Gastroesophageal sphincter (tissue), 4 donors: ENCODE measurements at regions not wholly inside any gene's neighbourhood (a gene's known extent, or its start where the extent isn't known, plus 50 kb on each side); places are given as distances from the start of the nearest gene placed in this dataset.

Experiments
- ATAC-seq: fragments of 150-250 bp; one replicate; pipeline ENCODE4 v1.9.1; 2016; ENCODE audit warnings: mild to moderate bottlenecking, moderate library complexity
- H3K27ac ChIP-seq, 4 donors: fragments of 200-600 bp; sonication (generic) in 3 of 4; 1 replicate in 3 of 4; 2 replicates in 1 of 4; pipeline ENCODE4 v1.5.1; 2016 to 2019
- H3K27me3 ChIP-seq: fragments of 200-600 bp; sonication (generic); one replicate; pipeline ENCODE4 v1.5.1; 2019
- H3K36me3 ChIP-seq, 2 donors: fragments of 200-600 bp; sonication (generic); one replicate each; pipeline ENCODE4 v1.5.1; 2019; ENCODE audit warnings: control low read depth in 1 of 2
- H3K4me1 ChIP-seq, 3 donors: fragments of 200-600 bp; sonication (generic); 1 replicate in 2 of 3; 2 replicates in 1 of 3; pipeline ENCODE4 v1.5.1; 2016 to 2019; ENCODE audit warnings: control low read depth in 2 of 3
- H3K4me3 ChIP-seq, 2 donors: fragments of 200-600 bp; sonication (generic); one replicate each; pipeline ENCODE4 v1.5.1; 2019; ENCODE audit warnings: mild to moderate bottlenecking in 1 of 2, moderate library complexity in 1 of 2
- H3K9me3 ChIP-seq, 3 donors: fragments of 200-600 bp; sonication (generic); one replicate each; pipeline ENCODE4 v1.5.1; 2017 to 2019; ENCODE audit warnings: control low read depth in 2 of 3
- EP300 ChIP-seq: sonication (generic); formaldehyde crosslinking; IDR thresholded peaks from one replicate; pipeline ENCODE4 v1.6.1; 2017; ENCODE audit warnings: antibody characterized with exemption, mild to moderate bottlenecking
- POLR2A ChIP-seq, 2 donors: fragments of 450-650 bp; IDR thresholded peaks; one replicate each; pipeline ENCODE4 v1.6.1; 2017; ENCODE audit warnings: antibody characterized with exemption in 2 of 2, mild to moderate bottlenecking in 2 of 2, moderate library complexity in 1 of 2
- POLR2AphosphoS5 ChIP-seq: sonication (generic); formaldehyde crosslinking; IDR thresholded peaks from one replicate; pipeline ENCODE4 v1.6.1; 2017; ENCODE audit warnings: antibody characterized with exemption
- WGBS, 2 donors: methylation state at CpG; one replicate each; pipeline ENCODE4 v1.1.5; 2018; ENCODE audit warnings: low coverage in 1 of 2; 5-methylcytosine and 5-hydroxymethylcytosine counted together
- TF ChIP-seq, protein P1 (sequence below), 4 experiments: fragments of 200-600 bp in 2 of 4; fragments of 450-650 bp in 2 of 4; sonication (generic) in 1 of 4; IDR thresholded peaks; one replicate each; pipeline ENCODE4 v1.5.1; 2017 to 2019; ENCODE audit warnings: antibody characterized with exemption in 4 of 4, mild to moderate bottlenecking in 2 of 4, moderate library complexity in 2 of 4

GRCh38 chr1:76781447-76781846, 85.8 kb upstream of the ST6GALNAC5 start:
- no peak overlapping the region for H3K27ac ChIP-seq
- ATAC-seq: no peak
- TF ChIP-seq EP300 (no peak), POLR2A (IDR thresholded peaks at IDR 0.05) (no peak), POLR2AphosphoS5 (no peak)
- TF ChIP-seq, protein P1, sequence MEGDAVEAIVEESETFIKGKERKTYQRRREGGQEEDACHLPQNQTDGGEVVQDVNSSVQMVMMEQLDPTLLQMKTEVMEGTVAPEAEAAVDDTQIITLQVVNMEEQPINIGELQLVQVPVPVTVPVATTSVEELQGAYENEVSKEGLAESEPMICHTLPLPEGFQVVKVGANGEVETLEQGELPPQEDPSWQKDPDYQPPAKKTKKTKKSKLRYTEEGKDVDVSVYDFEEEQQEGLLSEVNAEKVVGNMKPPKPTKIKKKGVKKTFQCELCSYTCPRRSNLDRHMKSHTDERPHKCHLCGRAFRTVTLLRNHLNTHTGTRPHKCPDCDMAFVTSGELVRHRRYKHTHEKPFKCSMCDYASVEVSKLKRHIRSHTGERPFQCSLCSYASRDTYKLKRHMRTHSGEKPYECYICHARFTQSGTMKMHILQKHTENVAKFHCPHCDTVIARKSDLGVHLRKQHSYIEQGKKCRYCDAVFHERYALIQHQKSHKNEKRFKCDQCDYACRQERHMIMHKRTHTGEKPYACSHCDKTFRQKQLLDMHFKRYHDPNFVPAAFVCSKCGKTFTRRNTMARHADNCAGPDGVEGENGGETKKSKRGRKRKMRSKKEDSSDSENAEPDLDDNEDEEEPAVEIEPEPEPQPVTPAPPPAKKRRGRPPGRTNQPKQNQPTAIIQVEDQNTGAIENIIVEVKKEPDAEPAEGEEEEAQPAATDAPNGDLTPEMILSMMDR (IDR thresholded peaks at IDR 0.05): no peak
- H3K4me1 ChIP-seq: no peaks in the 10 kb centered on the region
- no peak overlapping the region for H3K4me3 ChIP-seq
- H3K36me3 ChIP-seq: no peaks in the 10 kb centered on the region
- peaks cover 0 to 7% (median 0%) of the 10 kb centered on the region in 3 donors for H3K9me3 ChIP-seq
- no peaks in the 10 kb centered on the region for H3K27me3 ChIP-seq

DNA sequence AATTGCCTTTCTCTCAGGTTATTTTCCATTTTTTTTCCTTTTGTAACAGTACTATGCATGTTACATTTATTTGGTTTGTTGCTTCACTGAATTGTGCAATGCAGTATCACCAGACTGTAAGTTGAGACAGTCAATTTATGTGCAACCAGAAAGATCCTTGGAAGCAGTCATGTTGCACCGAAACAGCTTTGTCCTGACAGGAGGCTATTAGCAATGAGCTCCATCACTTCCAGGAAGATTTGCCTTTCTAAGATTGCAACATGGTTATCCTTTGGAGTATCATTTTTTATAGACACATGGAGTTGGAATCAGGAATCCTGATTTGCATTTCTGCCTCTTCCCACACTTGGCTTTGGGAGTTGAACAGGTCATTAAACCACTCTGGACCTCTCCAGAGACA, 84.5 kb upstream of the ST6GALNAC5 start:
- no peak overlapping the region for H3K4me3 ChIP-seq
- ATAC-seq: no peak
- H3K36me3 ChIP-seq: no peaks in the 10 kb centered on the region
- H3K4me1 ChIP-seq: no peaks in the 10 kb centered on the region
- no peak overlapping the region for H3K27ac ChIP-seq
- 86 to 89% methylated on average over 1 of the region's 1 CpG for WGBS, 2 donors
- no peaks in the 10 kb centered on the region for H3K27me3 ChIP-seq
- TF ChIP-seq POLR2AphosphoS5 (no peak), POLR2A (IDR thresholded peaks at IDR 0.05) (no peak), EP300 (no peak)
- TF ChIP-seq, protein P1 (IDR thresholded peaks at IDR 0.05): no peak
- H3K9me3 ChIP-seq: peaks cover 0 to 7% (median 0%) of the 10 kb centered on the region in 3 donors

GRCh38 chr1:76784502-76784901, 82.8 kb upstream of the ST6GALNAC5 start:
- no peak for TF ChIP-seq POLR2A (IDR thresholded peaks at IDR 0.05)
- TF ChIP-seq, protein P1 (IDR thresholded peaks at IDR 0.05): no peak
- TF ChIP-seq POLR2AphosphoS5: no peak
- no peak for TF ChIP-seq EP300
- H3K4me1 ChIP-seq: no peaks in the 10 kb centered on the region
- H3K36me3 ChIP-seq: no peaks in the 10 kb centered on the region
- peaks cover 0 to 7% (median 0%) of the 10 kb centered on the region in 3 donors for H3K9me3 ChIP-seq
- no peak for ATAC-seq
- no peak overlapping the region for H3K27ac ChIP-seq
- no peak overlapping the region for H3K4me3 ChIP-seq
- no peaks in the 10 kb centered on the region for H3K27me3 ChIP-seq

DNA sequence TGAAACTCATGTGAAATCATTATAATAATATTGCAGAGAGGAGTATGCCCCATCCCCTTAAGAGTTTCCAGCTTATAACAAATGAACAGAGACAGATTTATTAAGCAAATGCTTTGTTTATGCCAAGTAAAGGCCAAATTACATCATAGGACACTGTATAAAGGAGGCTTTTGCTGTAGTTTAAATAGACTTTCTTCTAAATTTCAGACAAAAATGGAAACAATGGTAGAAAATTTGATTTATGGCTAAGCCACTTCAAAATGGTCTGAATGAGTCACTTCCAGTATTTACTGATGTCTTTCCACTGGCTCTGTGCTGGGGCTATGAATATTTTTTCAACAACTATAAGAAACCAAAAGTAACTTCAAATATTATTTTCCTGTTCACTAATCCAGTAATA, 81.1 kb upstream of the ST6GALNAC5 start:
- Histone ChIP-seq H3K36me3 (no peaks in the 10 kb centered on the region), H3K27me3 (no peaks in the 10 kb centered on the region), H3K27ac (no peak overlapping the region), H3K9me3 (peaks cover 0 to 7% (median 0%) of the 10 kb centered on the region in 3 donors), H3K4me1 (no peaks in the 10 kb centered on the region), H3K4me3 (no peak overlapping the region)
- TF ChIP-seq, protein P1 (IDR thresholded peaks at IDR 0.05): no peak
- no peak for ATAC-seq

DNA sequence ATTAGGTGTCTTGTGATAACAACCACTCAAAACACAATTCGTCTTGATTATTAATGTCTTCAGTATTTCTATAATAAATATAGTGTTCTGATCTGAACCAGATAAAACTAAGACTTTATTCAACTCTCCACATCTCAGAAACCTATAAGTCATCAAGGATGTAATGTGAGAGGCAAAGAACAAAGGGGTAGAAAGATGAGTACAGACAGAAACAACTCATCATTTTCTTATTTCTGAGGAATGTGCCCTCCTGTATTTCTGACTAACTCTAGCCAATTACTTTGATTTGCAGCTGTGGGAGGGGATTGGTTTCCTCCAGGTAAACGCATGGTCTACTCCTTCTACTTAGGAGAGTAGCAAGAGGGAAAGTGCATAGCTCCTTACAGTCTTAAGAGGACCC, 73.7 kb upstream of the ST6GALNAC5 start:
- H3K27me3 ChIP-seq: no peaks in the 10 kb centered on the region
- no peak overlapping the region for H3K27ac ChIP-seq
- no peaks in the 10 kb centered on the region for H3K4me1 ChIP-seq
- H3K9me3 ChIP-seq: no peaks in the 10 kb centered on the region
- no peak for ATAC-seq
- TF ChIP-seq EP300 (no peak), POLR2A (IDR thresholded peaks at IDR 0.05) (no peak)
- 76 to 82% methylated on average over 2 of the region's 2 CpGs for WGBS, 2 donors
- H3K4me3 ChIP-seq: no peak overlapping the region
- no peaks in the 10 kb centered on the region for H3K36me3 ChIP-seq

DNA sequence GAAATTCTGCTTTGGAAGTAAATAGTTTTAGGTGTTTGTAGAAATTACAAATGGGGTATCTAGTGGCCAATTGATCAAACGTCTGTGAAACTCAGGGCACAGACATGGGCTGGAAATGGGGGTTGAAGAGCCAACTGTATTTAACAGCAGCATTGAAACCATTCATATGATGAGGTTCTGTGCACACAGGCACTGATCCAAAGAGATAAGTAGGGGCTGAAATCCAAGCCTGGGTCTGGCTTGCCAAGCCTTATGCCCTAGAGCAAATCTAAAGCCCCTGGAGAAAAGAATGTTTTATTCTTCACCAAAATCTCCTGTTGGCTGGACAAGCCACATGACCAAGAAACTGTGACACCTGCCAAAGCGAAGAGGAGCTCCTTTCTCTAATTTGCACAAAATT, 67.6 kb upstream of the ST6GALNAC5 start:
- TF ChIP-seq POLR2AphosphoS5 (no peak), EP300 (no peak), POLR2A (IDR thresholded peaks at IDR 0.05) (no peak)
- TF ChIP-seq, protein P1 (IDR thresholded peaks at IDR 0.05): no peak
- no peaks in the 10 kb centered on the region for H3K4me1 ChIP-seq
- H3K27ac ChIP-seq: no peak overlapping the region
- H3K9me3 ChIP-seq: no peaks in the 10 kb centered on the region
- no peak for ATAC-seq
- H3K4me3 ChIP-seq: no peak overlapping the region
- H3K27me3 ChIP-seq: no peaks in the 10 kb centered on the region
- H3K36me3 ChIP-seq: no peaks in the 10 kb centered on the region
- 48 to 72% methylated on average over 2 of the region's 2 CpGs for WGBS, 2 donors
